WTC11 (cell line): ENCODE measurements at regions not wholly inside any gene's neighbourhood (a gene's known extent, or its start where the extent isn't known, plus 50 kb on each side); places are given as distances from the start of the nearest gene placed in this dataset.

Source experiments
- ATAC-seq: fragments of 200-7000 bp; cut with Tn5 transposase; 2 replicates; pipeline ENCODE4 v1.10.0; 2021; ENCODE audit warnings: mild to moderate bottlenecking, moderate library complexity
- CTCF ChIA-PET: fragments of 300-600 bp; sonication (Branson Sonifier 250); formaldehyde crosslinking; loops from one replicate; lab custom pipeline; 2021; ENCODE audit warnings: antibody characterized with exemption; lab: Charles Lee
- POLR2A ChIA-PET: fragments of 350-600 bp; sonication (Branson Sonifier 250); formaldehyde crosslinking; loops from one replicate; lab custom pipeline; 2021; ENCODE audit warnings: antibody characterized with exemption; lab: Charles Lee
- DNase-seq: peaks from one replicate; pipeline ENCODE4 v3.0.0; 2021; ENCODE audit warnings: low spot score
- H3K27ac Mint-ChIP-seq: 2 replicates; pipeline ENCODE4 v1.8.0; 2021; ENCODE audit warnings: mixed read lengths
- H3K27me3 Mint-ChIP-seq: 2 replicates; pipeline ENCODE4 v1.8.0; 2021; ENCODE audit warnings: low read depth, mild to moderate bottlenecking, moderate library complexity, mixed read lengths
- H3K36me3 Mint-ChIP-seq: 2 replicates; pipeline ENCODE4 v1.8.0; 2021; ENCODE audit warnings: mixed read lengths
- H3K4me1 Mint-ChIP-seq: 2 replicates; pipeline ENCODE4 v1.8.0; 2022; ENCODE audit warnings: mixed read lengths
- H3K4me3 Mint-ChIP-seq: 2 replicates; pipeline ENCODE4 v1.8.0; 2021; ENCODE audit warnings: mild to moderate bottlenecking, moderate library complexity, mixed read lengths
- H3K9me3 Mint-ChIP-seq: 2 replicates; pipeline ENCODE4 v1.8.0; 2021; ENCODE audit warnings: mixed read lengths
- AR ChIP-seq: fragments of 250-450 bp; sonication (Bioruptor Pico); IDR thresholded peaks from 2 replicates; pipeline ENCODE4 v1.9.0; 2021; ENCODE audit warnings: mild to moderate bottlenecking
- ARID4B ChIP-seq: sonication (generic); formaldehyde crosslinking; IDR thresholded peaks from 2 replicates; pipeline ENCODE4 v1.8.0; 2023; ENCODE audit warnings: missing genetic modification reagents, mild to moderate bottlenecking, borderline replicate concordance
- CBFB ChIP-seq: sonication (generic); formaldehyde crosslinking; IDR thresholded peaks from 2 replicates; pipeline ENCODE4 v1.8.1; 2022; ENCODE audit warnings: mild to moderate bottlenecking, low read depth, missing genetic modification reagents
- ERG ChIP-seq: fragments of 250-450 bp; sonication (Bioruptor Pico); IDR thresholded peaks from 2 replicates; pipeline ENCODE4 v1.8.0; 2021; ENCODE audit warnings: mild to moderate bottlenecking
- HMGA2 ChIP-seq: fragments of 250-450 bp; sonication (Bioruptor Pico); IDR thresholded peaks from 2 replicates; pipeline ENCODE4 v1.4.0; 2021; ENCODE audit warnings: mild to moderate bottlenecking, moderate library complexity
- NFE2L1 ChIP-seq: sonication (generic); formaldehyde crosslinking; IDR thresholded peaks from 2 replicates; pipeline ENCODE4 v1.8.1; 2023; ENCODE audit warnings: missing genetic modification reagents
- NFYB ChIP-seq: sonication (generic); formaldehyde crosslinking; conservative IDR thresholded peaks from 2 replicates; pipeline ENCODE4 v1.8.0; 2022; ENCODE audit warnings: low read depth, missing genetic modification reagents
- RELA ChIP-seq: sonication (generic); formaldehyde crosslinking; IDR thresholded peaks from 2 replicates; pipeline ENCODE4 v1.8.1; 2022; ENCODE audit warnings: missing genetic modification reagents, mild to moderate bottlenecking, borderline replicate concordance
- SMAD3 ChIP-seq: sonication (generic); formaldehyde crosslinking; IDR thresholded peaks from 2 replicates; pipeline ENCODE4 v1.8.0; 2022; ENCODE audit warnings: missing genetic modification reagents, mild to moderate bottlenecking, borderline replicate concordance
- SP1 ChIP-seq: sonication (generic); formaldehyde crosslinking; conservative IDR thresholded peaks from 2 replicates; pipeline ENCODE4 v1.8.1; 2022; ENCODE audit warnings: missing genetic modification reagents
- TCF7 ChIP-seq: sonication (generic); formaldehyde crosslinking; IDR thresholded peaks from 2 replicates; pipeline ENCODE4 v1.8.0; 2022; ENCODE audit warnings: mild to moderate bottlenecking, low read depth, missing genetic modification reagents, moderate library complexity
- TEAD1 ChIP-seq: sonication (generic); formaldehyde crosslinking; IDR thresholded peaks from 2 replicates; pipeline ENCODE4 v1.8.0; 2022; ENCODE audit warnings: mild to moderate bottlenecking, missing genetic modification reagents
- TP53 ChIP-seq: sonication (generic); formaldehyde crosslinking; IDR thresholded peaks from 2 replicates; pipeline ENCODE4 v1.8.1; 2023; ENCODE audit warnings: mild to moderate bottlenecking, missing genetic modification reagents
- ZNF121 ChIP-seq: sonication (generic); formaldehyde crosslinking; IDR thresholded peaks from 2 replicates; pipeline ENCODE4 v1.8.0; 2023; ENCODE audit warnings: missing genetic modification reagents
- ZNF232 ChIP-seq: sonication (generic); formaldehyde crosslinking; IDR thresholded peaks from 2 replicates; pipeline ENCODE4 v1.8.0; 2022; ENCODE audit warnings: mild to moderate bottlenecking, missing genetic modification reagents
- ZNF263 ChIP-seq: sonication (generic); formaldehyde crosslinking; IDR thresholded peaks from 2 replicates; pipeline ENCODE4 v1.8.1; 2022; ENCODE audit warnings: low read depth, mild to moderate bottlenecking, moderate library complexity, missing genetic modification reagents
- ZNF317 ChIP-seq: sonication (generic); formaldehyde crosslinking; IDR thresholded peaks from 2 replicates; pipeline ENCODE4 v1.8.1; 2023; ENCODE audit warnings: low read depth, mild to moderate bottlenecking, moderate library complexity, missing genetic modification reagents, borderline replicate concordance
- TF ChIP-seq, protein P1 (sequence below): sonication (generic); formaldehyde crosslinking; conservative IDR thresholded peaks from 2 replicates; pipeline ENCODE4 v1.8.1; 2022; ENCODE audit warnings: mild to moderate bottlenecking, missing genetic modification reagents
- TF ChIP-seq, protein P2 (sequence below): fragments of 250-450 bp; sonication (Bioruptor Pico); conservative IDR thresholded peaks from 2 replicates; pipeline ENCODE4 v1.9.0; 2021; ENCODE audit warnings: mild to moderate bottlenecking
- TF ChIP-seq, protein P3 (sequence below): sonication (generic); formaldehyde crosslinking; IDR thresholded peaks from 2 replicates; pipeline ENCODE4 v1.8.0; 2022; ENCODE audit warnings: mild to moderate bottlenecking, missing genetic modification reagents
- TF ChIP-seq, protein P4 (sequence below): sonication (generic); formaldehyde crosslinking; IDR thresholded peaks from 2 replicates; pipeline ENCODE4 v1.8.1; 2022; ENCODE audit warnings: missing genetic modification reagents, borderline replicate concordance

GRCh38 chr14:44131861-44132260 is 375.2 kb downstream of the FSCB start:
- TF ChIP-seq ARID4B (CRISPR knock-in tag) (no peak), NFE2L1 (CRISPR knock-in tag) (no peak), ZNF263 (no peak), CBFB (CRISPR knock-in tag) (no peak), TCF7 (CRISPR knock-in tag) (no peak), ERG (no peak), TP53 (no peak), RELA (CRISPR knock-in tag) (no peak), SMAD3 (no peak), ZNF232 (CRISPR knock-in tag) (no peak), NFYB (CRISPR knock-in tag) (no peak), ZNF317 (CRISPR knock-in tag) (no peak)
- TF ChIP-seq, protein P1, sequence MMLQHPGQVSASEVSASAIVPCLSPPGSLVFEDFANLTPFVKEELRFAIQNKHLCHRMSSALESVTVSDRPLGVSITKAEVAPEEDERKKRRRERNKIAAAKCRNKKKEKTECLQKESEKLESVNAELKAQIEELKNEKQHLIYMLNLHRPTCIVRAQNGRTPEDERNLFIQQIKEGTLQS (CRISPR knock-in tag): no peak
- TF ChIP-seq, protein P2, sequence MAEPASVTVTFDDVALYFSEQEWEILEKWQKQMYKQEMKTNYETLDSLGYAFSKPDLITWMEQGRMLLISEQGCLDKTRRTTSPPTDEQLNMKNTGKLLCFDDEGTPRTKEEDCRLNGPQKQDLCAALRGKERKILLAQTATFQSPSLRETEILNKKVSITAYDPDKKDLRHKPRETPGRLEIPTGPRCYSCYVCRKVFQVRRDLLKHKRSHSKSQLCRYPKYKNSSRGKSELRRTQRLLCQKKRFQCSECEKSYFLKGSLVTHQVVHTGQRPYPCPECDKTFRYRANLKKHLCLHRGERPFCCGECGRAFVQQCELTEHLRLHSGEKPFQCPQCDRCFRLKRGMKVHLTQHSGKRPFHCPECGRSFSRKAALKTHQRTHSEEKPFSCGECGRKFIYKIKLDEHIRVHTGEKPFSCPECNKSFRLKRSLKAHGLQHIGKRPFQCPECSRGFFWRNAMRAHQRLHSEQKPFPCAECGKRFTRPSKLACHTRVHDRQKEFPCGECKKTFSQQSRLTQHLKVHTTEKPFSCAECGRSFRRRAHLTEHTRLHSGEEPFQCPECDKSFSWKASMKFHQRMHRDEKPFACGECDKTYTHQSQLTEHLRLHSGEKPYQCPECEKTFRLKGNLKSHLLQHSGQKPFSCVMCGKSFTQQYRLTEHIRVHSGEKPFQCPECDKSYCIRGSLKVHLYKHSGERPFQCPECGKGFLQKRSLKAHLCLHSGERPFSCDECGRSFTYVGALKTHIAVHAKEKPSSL: no peak
- TF ChIP-seq, protein P3, sequence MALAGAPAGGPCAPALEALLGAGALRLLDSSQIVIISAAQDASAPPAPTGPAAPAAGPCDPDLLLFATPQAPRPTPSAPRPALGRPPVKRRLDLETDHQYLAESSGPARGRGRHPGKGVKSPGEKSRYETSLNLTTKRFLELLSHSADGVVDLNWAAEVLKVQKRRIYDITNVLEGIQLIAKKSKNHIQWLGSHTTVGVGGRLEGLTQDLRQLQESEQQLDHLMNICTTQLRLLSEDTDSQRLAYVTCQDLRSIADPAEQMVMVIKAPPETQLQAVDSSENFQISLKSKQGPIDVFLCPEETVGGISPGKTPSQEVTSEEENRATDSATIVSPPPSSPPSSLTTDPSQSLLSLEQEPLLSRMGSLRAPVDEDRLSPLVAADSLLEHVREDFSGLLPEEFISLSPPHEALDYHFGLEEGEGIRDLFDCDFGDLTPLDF: no peak
- H3K36me3 Mint-ChIP-seq: no peaks in the 10 kb centered on the region
- ChIA-PET CTCF (no interaction called here), POLR2A (no interaction called here)
- no peak overlapping the region for H3K27ac Mint-ChIP-seq
- no peaks in the 10 kb centered on the region for H3K27me3 Mint-ChIP-seq
- DNase-seq: no peak
- H3K9me3 Mint-ChIP-seq: no peaks in the 10 kb centered on the region
- peaks cover 5% of the 10 kb centered on the region; the same call in 1 of the 2 replicates for H3K4me1 Mint-ChIP-seq
- no peak overlapping the region for H3K4me3 Mint-ChIP-seq
- no peak for ATAC-seq

DNA sequence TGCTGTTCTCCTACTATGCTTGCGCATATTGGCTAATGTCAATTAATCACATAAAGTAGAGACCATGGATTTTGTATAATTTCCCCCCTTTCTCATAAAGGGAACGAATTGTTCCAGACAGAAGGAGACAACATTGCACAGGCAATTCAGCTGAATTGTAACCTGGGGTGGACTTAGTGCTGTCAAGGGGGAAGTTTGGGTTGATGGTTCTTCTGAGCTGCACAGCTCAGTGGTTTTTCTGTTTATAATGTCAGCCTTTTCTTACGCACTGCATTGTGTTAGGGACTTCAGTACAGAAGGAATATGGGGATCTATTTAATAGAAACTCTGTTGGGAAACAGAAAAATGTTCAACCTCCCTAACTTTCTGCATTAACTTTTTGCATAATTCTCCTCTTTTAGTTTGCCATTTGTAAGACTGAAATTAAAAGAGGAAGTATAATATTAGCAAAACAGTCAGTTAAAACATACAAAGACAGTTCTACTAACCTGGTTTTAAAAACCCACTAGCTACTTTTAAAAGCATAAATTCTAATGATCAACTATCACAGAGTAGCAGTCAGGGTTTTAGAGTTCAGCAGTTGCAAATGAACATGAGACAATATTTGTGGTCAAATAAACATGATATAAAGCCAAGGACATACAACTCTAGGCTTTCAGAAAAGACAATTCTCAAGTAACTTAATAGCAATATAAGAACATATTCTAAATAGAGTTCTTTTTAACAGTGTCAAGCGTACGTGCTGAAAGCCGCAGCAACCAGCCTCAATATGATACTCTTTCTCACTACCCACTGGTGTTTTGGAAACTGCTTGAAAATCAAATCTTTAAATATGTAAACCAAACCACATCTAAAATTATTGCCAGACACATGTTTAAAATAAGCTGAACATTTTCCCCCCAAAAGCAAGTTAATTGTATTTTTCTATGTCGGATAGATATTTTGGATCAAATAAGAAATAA is 393.0 kb downstream of the FSCB start:
- POLR2A ChIA-PET: no interaction called here
- TF ChIP-seq, protein P4, sequence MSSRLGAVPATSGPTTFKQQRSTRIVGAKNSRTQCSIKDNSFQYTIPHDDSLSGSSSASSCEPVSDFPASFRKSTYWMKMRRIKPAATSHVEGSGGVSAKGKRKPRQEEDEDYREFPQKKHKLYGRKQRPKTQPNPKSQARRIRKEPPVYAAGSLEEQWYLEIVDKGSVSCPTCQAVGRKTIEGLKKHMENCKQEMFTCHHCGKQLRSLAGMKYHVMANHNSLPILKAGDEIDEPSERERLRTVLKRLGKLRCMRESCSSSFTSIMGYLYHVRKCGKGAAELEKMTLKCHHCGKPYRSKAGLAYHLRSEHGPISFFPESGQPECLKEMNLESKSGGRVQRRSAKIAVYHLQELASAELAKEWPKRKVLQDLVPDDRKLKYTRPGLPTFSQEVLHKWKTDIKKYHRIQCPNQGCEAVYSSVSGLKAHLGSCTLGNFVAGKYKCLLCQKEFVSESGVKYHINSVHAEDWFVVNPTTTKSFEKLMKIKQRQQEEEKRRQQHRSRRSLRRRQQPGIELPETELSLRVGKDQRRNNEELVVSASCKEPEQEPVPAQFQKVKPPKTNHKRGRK (CRISPR knock-in tag): no peak
- TF ChIP-seq AR (CRISPR knock-in tag) (no peak), SP1 (CRISPR knock-in tag) (no peak), ZNF121 (CRISPR knock-in tag) (no peak), TEAD1 (CRISPR knock-in tag) (no peak), HMGA2 (CRISPR knock-in tag) (no peak)

More for the DNA sequence above, 393.0 kb downstream of the FSCB start:
- CTCF ChIA-PET: no interaction called here
- no peak for ATAC-seq
- Mint-ChIP-seq H3K27ac (no peak overlapping the region), H3K27me3 (0 out of 2 replicates have a peak, but pooled peaks cover under 1% of the 10 kb centered on the region), H3K4me1 (peaks cover 6% of the 10 kb centered on the region; the same call in 1 of the 2 replicates), H3K4me3 (no peak overlapping the region), H3K36me3 (peaks cover 20% of the 10 kb centered on the region), H3K9me3 (peaks cover 30% of the 10 kb centered on the region)
- DNase-seq: no peak
